Immature natural killer cell (primary cell): ENCODE measurements at regions not wholly inside any gene's neighbourhood (a gene's known extent, or its start where the extent isn't known, plus 50 kb on each side); places are given as distances from the start of the nearest gene placed in this dataset.
"Not testable (repeated sequence)": the region's sequence is repeated elsewhere in the genome, so short reads cannot be mapped to it uniquely, and the experiment has no call there.

Experiments used
- DNase-seq, 3 donors: peaks; one replicate each; pipeline ENCODE4 v3.0.0; 2022; ENCODE audit warnings: mixed read lengths in 1 of 3
- H3K27ac Mint-ChIP-seq, 6 donors: one replicate each; pipeline ENCODE4 v1.8.0; 2020; ENCODE audit warnings: mixed read lengths in 6 of 6, mild to moderate bottlenecking in 5 of 6, inconsistent platforms in 4 of 6, moderate library complexity in 3 of 6
- H3K27me3 Mint-ChIP-seq, 3 donors: one replicate each; pipeline ENCODE4 v1.8.0; 2020 to 2021; ENCODE audit warnings: low read depth in 3 of 3, mild to moderate bottlenecking in 3 of 3, mixed read lengths in 3 of 3, moderate library complexity in 3 of 3, inconsistent platforms in 1 of 3
- H3K36me3 Mint-ChIP-seq, 3 donors: one replicate each; pipeline ENCODE4 v1.8.0; 2020; ENCODE audit warnings: mixed read lengths in 3 of 3, inconsistent platforms in 2 of 3, mild to moderate bottlenecking in 2 of 3
- H3K4me1 Mint-ChIP-seq, 2 donors: one replicate each; pipeline ENCODE4 v1.8.0; 2020; ENCODE audit warnings: inconsistent platforms in 2 of 2, mild to moderate bottlenecking in 2 of 2, mixed read lengths in 2 of 2, moderate library complexity in 1 of 2
- H3K4me3 Mint-ChIP-seq, 5 donors: one replicate each; pipeline ENCODE4 v1.8.0; 2020; ENCODE audit warnings: mild to moderate bottlenecking in 5 of 5, mixed read lengths in 5 of 5, inconsistent platforms in 3 of 5, moderate library complexity in 3 of 5
- H3K9me3 Mint-ChIP-seq, 6 donors: one replicate each; pipeline ENCODE4 v1.8.0; 2020; ENCODE audit warnings: mild to moderate bottlenecking in 6 of 6, mixed read lengths in 6 of 6, inconsistent platforms in 4 of 6, moderate library complexity in 3 of 6

GRCh38 chr2:220744861-220745260, 827.2 kb downstream of the EPHA4 start:
- no peak overlapping the region for H3K4me3 Mint-ChIP-seq
- H3K4me1 Mint-ChIP-seq = no peaks in the 10 kb centered on the region
- H3K27ac Mint-ChIP-seq = no peak overlapping the region
- H3K36me3 Mint-ChIP-seq = no peaks in the 10 kb centered on the region
- no peak for DNase-seq
- no peaks in the 10 kb centered on the region for H3K9me3 Mint-ChIP-seq
- peaks cover 0 to 2% (median 2%) of the 10 kb centered on the region in 3 donors for H3K27me3 Mint-ChIP-seq

GRCh38 chr2:220745682-220746081, 826.4 kb downstream of the EPHA4 start:
- H3K27me3 Mint-ChIP-seq = peaks cover 0 to 2% (median 0%) of the 10 kb centered on the region in 3 donors
- no peak for DNase-seq
- no peaks in the 10 kb centered on the region for H3K4me1 Mint-ChIP-seq
- no peak overlapping the region for H3K4me3 Mint-ChIP-seq
- no peaks in the 10 kb centered on the region for H3K36me3 Mint-ChIP-seq
- no peaks in the 10 kb centered on the region for H3K9me3 Mint-ChIP-seq
- peak overlapping the region in 1 of 6 donors; percentile 48 for H3K27ac Mint-ChIP-seq

GRCh38 chr2:220747736-220748135, 824.4 kb downstream of the EPHA4 start:
- DNase-seq = no peak
- no peaks in the 10 kb centered on the region for H3K4me1 Mint-ChIP-seq
- H3K27ac Mint-ChIP-seq = no peak overlapping the region
- peaks cover 0 to under 1% (median 0%) of the 10 kb centered on the region in 6 donors for H3K9me3 Mint-ChIP-seq
- H3K36me3 Mint-ChIP-seq = no peaks in the 10 kb centered on the region
- peaks cover 0 to 2% (median 1%) of the 10 kb centered on the region in 3 donors for H3K27me3 Mint-ChIP-seq
- no peak overlapping the region for H3K4me3 Mint-ChIP-seq

GRCh38 chr2:220748875-220749479, 823.1 kb downstream of the EPHA4 start:
- DNase-seq = no peak
- H3K27me3 Mint-ChIP-seq = peaks cover 1 to 3% (median 2%) of the 10 kb centered on the region in 3 donors
- H3K4me1 Mint-ChIP-seq = no peaks in the 10 kb centered on the region
- no peaks in the 10 kb centered on the region for H3K36me3 Mint-ChIP-seq
- H3K4me3 Mint-ChIP-seq = no peak overlapping the region
- H3K27ac Mint-ChIP-seq = no peak overlapping the region
- peaks cover 0 to 2% (median 0%) of the 10 kb centered on the region in 6 donors for H3K9me3 Mint-ChIP-seq

- DNase-seq = no peak
- H3K4me1 Mint-ChIP-seq = no peaks in the 10 kb centered on the region
- H3K27ac Mint-ChIP-seq = no peak overlapping the region
- peaks cover 0 to 2% (median 0%) of the 10 kb centered on the region in 6 donors for H3K9me3 Mint-ChIP-seq
- H3K36me3 Mint-ChIP-seq = no peaks in the 10 kb centered on the region
- no peak overlapping the region for H3K4me3 Mint-ChIP-seq
- H3K27me3 Mint-ChIP-seq = peaks cover 1 to 5% (median 2%) of the 10 kb centered on the region in 3 donors
Measured at GRCh38 chr2:220753486-220753885, 818.6 kb downstream of the EPHA4 start.

GRCh38 chr2:220756653-220757052, 815.5 kb downstream of the EPHA4 start:
- H3K9me3 Mint-ChIP-seq = peaks cover 0 to 2% (median 0%) of the 10 kb centered on the region in 6 donors
- DNase-seq = no peak
- no peaks in the 10 kb centered on the region for H3K4me1 Mint-ChIP-seq
- H3K27me3 Mint-ChIP-seq = peaks cover 0 to 5% (median 1%) of the 10 kb centered on the region in 3 donors
- no peak overlapping the region for H3K27ac Mint-ChIP-seq
- H3K36me3 Mint-ChIP-seq = no peaks in the 10 kb centered on the region
- no peak overlapping the region for H3K4me3 Mint-ChIP-seq

GRCh38 chr2:220758376-220758775, 813.7 kb downstream of the EPHA4 start:
- DNase-seq, H3K9me3 Mint-ChIP-seq, H3K4me3 Mint-ChIP-seq, H3K4me1 Mint-ChIP-seq, H3K27ac Mint-ChIP-seq, H3K36me3 Mint-ChIP-seq, H3K27me3 Mint-ChIP-seq: not testable (repeated sequence)

GRCh38 chr2:220764171-220764570, 807.9 kb downstream of the EPHA4 start:
- H3K36me3 Mint-ChIP-seq = no peaks in the 10 kb centered on the region
- H3K4me3 Mint-ChIP-seq = no peak overlapping the region
- H3K27me3 Mint-ChIP-seq = peaks cover 0 to 1% (median 0%) of the 10 kb centered on the region in 3 donors
- H3K27ac Mint-ChIP-seq = no peak overlapping the region
- no peak for DNase-seq
- H3K4me1 Mint-ChIP-seq = no peaks in the 10 kb centered on the region
- no peaks in the 10 kb centered on the region for H3K9me3 Mint-ChIP-seq

- H3K4me3 Mint-ChIP-seq = no peak overlapping the region
- no peaks in the 10 kb centered on the region for H3K9me3 Mint-ChIP-seq
- H3K4me1 Mint-ChIP-seq = no peaks in the 10 kb centered on the region
- no peak for DNase-seq
- no peak overlapping the region for H3K27ac Mint-ChIP-seq
- H3K27me3 Mint-ChIP-seq = no peaks in the 10 kb centered on the region
- no peaks in the 10 kb centered on the region for H3K36me3 Mint-ChIP-seq
Measured at GRCh38 chr2:220767591-220768255, 804.4 kb downstream of the EPHA4 start.

GRCh38 chr2:220775856-220776488, 796.1 kb downstream of the EPHA4 start:
- H3K9me3 Mint-ChIP-seq = peaks cover 0 to 11% (median 0%) of the 10 kb centered on the region in 6 donors
- H3K36me3 Mint-ChIP-seq = no peaks in the 10 kb centered on the region
- peaks cover 0 to 4% (median 0%) of the 10 kb centered on the region in 3 donors for H3K27me3 Mint-ChIP-seq
- no peak overlapping the region for H3K27ac Mint-ChIP-seq
- no peak overlapping the region for H3K4me3 Mint-ChIP-seq
- no peaks in the 10 kb centered on the region for H3K4me1 Mint-ChIP-seq
- DNase-seq = no peak

GRCh38 chr2:220779076-220779475, 793.0 kb downstream of the EPHA4 start:
- not testable (repeated sequence) for H3K27ac Mint-ChIP-seq, H3K36me3 Mint-ChIP-seq, H3K4me3 Mint-ChIP-seq, H3K4me1 Mint-ChIP-seq, H3K9me3 Mint-ChIP-seq, H3K27me3 Mint-ChIP-seq, DNase-seq

GRCh38 chr2:220779511-220779910, 792.6 kb downstream of the EPHA4 start:
- Mint-ChIP-seq H3K36me3 (no peaks in the 10 kb centered on the region), H3K27ac (no peak overlapping the region), H3K4me1 (no peaks in the 10 kb centered on the region), H3K9me3 (peaks cover 0 to 9% (median 0%) of the 10 kb centered on the region in 6 donors), H3K27me3 (peaks cover 0 to 5% (median 0%) of the 10 kb centered on the region in 3 donors), H3K4me3 (no peak overlapping the region)
- DNase-seq = no peak

GRCh38 chr2:220779931-220780330, 792.2 kb downstream of the EPHA4 start:
- Mint-ChIP-seq H3K4me1 (no peaks in the 10 kb centered on the region), H3K4me3 (no peak overlapping the region), H3K36me3 (no peaks in the 10 kb centered on the region), H3K27ac (no peak overlapping the region), H3K27me3 (peaks cover 0 to 5% (median 0%) of the 10 kb centered on the region in 3 donors), H3K9me3 (peaks cover 0 to 9% (median 0%) of the 10 kb centered on the region in 6 donors)
- DNase-seq = no peak

GRCh38 chr2:220781622-220782241, 790.4 kb downstream of the EPHA4 start:
- H3K9me3 Mint-ChIP-seq = peaks cover 0 to 9% (median 0%) of the 10 kb centered on the region in 6 donors
- H3K4me3 Mint-ChIP-seq = no peak overlapping the region
- peaks cover 0 to 5% (median 0%) of the 10 kb centered on the region in 3 donors for H3K27me3 Mint-ChIP-seq
- H3K4me1 Mint-ChIP-seq = no peaks in the 10 kb centered on the region
- no peak for DNase-seq
- H3K27ac Mint-ChIP-seq = no peak overlapping the region
- no peaks in the 10 kb centered on the region for H3K36me3 Mint-ChIP-seq
